Tibial nerve (tissue), 4 donors: ENCODE measurements at regions not wholly inside any gene's neighbourhood (a gene's known extent, or its start where the extent isn't known, plus 50 kb on each side); places are given as distances from the start of the nearest gene placed in this dataset.

Experiments
- EP300 ChIP-seq, 2 donors: sonication (generic); formaldehyde crosslinking; IDR thresholded peaks; one replicate each; pipeline ENCODE4 v1.6.1; 2017; ENCODE audit warnings: antibody characterized with exemption in 2 of 2, mild to moderate bottlenecking in 1 of 2
- TF ChIP-seq, protein P1 (sequence below), 5 experiments: fragments of 200-600 bp in 3 of 5; fragments of 450-650 bp in 2 of 5; sonication (generic) in 3 of 5; IDR thresholded peaks; one replicate each; pipeline ENCODE4 v1.5.1; 2016 to 2019; ENCODE audit warnings: antibody characterized with exemption in 5 of 5, mild to moderate bottlenecking in 3 of 5, moderate library complexity in 2 of 5

DNA sequence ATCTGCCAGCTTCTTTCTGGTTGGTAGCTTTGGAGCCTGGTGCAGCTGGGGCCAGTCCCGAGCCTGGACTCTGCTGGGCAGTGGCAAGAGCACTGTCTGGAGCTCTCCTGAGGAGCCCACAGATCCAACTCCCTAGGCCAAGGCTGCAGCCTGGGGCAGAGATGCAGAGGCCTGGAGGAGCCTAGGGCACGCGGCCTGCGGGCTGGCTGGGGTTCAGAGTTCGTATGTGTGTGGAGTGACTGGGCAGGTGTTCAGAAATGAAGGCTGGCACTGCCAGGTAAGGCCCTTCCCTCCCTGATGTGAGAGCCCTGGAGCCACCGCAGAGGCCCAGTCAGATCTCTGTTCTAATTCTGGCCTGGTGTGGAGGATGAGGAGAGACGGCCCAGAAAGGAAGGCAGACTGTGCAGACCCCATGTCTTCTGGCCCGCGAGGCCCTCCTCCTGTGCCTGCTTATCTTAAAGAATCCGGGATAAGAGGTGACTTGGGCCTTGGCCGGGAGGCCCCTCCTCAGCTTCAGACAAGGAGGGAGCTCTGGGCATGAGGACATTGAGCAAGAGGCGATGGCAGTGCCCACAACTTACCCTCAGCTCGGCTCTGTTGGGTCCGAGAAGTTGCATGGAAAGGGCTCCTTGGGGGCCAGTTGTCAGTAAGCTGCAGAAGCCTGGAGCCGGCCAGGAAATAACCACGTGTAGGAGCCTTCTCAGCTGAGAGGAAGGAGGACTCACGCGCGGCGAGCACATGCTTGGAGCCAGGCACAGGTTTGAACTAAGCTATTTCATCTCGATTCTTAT is 62.2 kb upstream of the B3GAT1 start:
- TF ChIP-seq, protein P1, sequence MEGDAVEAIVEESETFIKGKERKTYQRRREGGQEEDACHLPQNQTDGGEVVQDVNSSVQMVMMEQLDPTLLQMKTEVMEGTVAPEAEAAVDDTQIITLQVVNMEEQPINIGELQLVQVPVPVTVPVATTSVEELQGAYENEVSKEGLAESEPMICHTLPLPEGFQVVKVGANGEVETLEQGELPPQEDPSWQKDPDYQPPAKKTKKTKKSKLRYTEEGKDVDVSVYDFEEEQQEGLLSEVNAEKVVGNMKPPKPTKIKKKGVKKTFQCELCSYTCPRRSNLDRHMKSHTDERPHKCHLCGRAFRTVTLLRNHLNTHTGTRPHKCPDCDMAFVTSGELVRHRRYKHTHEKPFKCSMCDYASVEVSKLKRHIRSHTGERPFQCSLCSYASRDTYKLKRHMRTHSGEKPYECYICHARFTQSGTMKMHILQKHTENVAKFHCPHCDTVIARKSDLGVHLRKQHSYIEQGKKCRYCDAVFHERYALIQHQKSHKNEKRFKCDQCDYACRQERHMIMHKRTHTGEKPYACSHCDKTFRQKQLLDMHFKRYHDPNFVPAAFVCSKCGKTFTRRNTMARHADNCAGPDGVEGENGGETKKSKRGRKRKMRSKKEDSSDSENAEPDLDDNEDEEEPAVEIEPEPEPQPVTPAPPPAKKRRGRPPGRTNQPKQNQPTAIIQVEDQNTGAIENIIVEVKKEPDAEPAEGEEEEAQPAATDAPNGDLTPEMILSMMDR (IDR thresholded peaks at IDR 0.05): no peak
- no peak for TF ChIP-seq EP300 (IDR thresholded peaks at IDR 0.05)
